CD14-positive monocyte (primary cell): ENCODE measurements at regions not wholly inside any gene's neighbourhood (a gene's known extent, or its start where the extent isn't known, plus 50 kb on each side); places are given as distances from the start of the nearest gene placed in this dataset.

Experiments
- DNase-seq, 3 donors: peaks; one replicate each; pipeline ENCODE4 v3.0.0-alpha.2; 2011 to 2022
- H2AFZ ChIP-seq: 2 replicates; pipeline ENCODE4 v1.6.0; 2012; ENCODE audit warnings: mild to moderate bottlenecking, low read depth, low read length, inconsistent platforms; ENCODE audit not compliant: insufficient read depth, poor library complexity, severe bottlenecking
- H3K27ac ChIP-seq, 2 donors: 1 replicate in 1 of 2; 2 replicates in 1 of 2; pipeline ENCODE4 v1.5.1; 2012 to 2013; ENCODE audit warnings: low read length in 2 of 2, control low read depth in 1 of 2, inconsistent platforms in 1 of 2, low read depth in 1 of 2, mild to moderate bottlenecking in 1 of 2
- H3K27me3 ChIP-seq, 2 donors: one replicate each; pipeline versions ENCODE4 v1.6.0 to v1.6.1; 2011 to 2013; ENCODE audit warnings: low read length in 2 of 2; ENCODE audit not compliant: control insufficient read depth in 2 of 2, insufficient read depth in 2 of 2
- H3K36me3 ChIP-seq, 2 donors: replicated peaks in 1 of 2; 1 replicate in 1 of 2; 2 replicates in 1 of 2; pipeline versions ENCODE4 v1.5.1 to v1.6.1; 2012 to 2013; ENCODE audit warnings: low read length in 2 of 2, control low read depth in 1 of 2, inconsistent platforms in 1 of 2, mild to moderate bottlenecking in 1 of 2; ENCODE audit not compliant: insufficient read depth in 2 of 2, control insufficient read depth in 1 of 2
- H3K4me1 ChIP-seq, 2 donors: 1 replicate in 1 of 2; 2 replicates in 1 of 2; pipeline versions ENCODE4 v1.5.1 to v1.6.1; 2012 to 2013; ENCODE audit warnings: low read length in 2 of 2, control low read depth in 1 of 2, inconsistent platforms in 1 of 2, mild to moderate bottlenecking in 1 of 2, moderate library complexity in 1 of 2; ENCODE audit not compliant: insufficient read depth in 2 of 2, control insufficient read depth in 1 of 2
- H3K4me2 ChIP-seq: replicated peaks from 2 replicates; pipeline ENCODE3; 2012; ENCODE audit warnings: low read length, moderate library complexity, mild to moderate bottlenecking; ENCODE audit not compliant: poor library complexity, severe bottlenecking; ENCODE audit errors: extremely low read depth
- H3K4me3 ChIP-seq, 3 experiments: fragments of 200-600 bp in 1 of 3; sonication (generic) in 1 of 3; replicated peaks in 1 of 3; 1 replicate in 2 of 3; 2 replicates in 1 of 3; pipeline ENCODE4 v1.5.1; 2011 to 2013; ENCODE audit warnings: low read length in 3 of 3, mild to moderate bottlenecking in 3 of 3, control low read depth in 2 of 3, low read depth in 2 of 3, inconsistent platforms in 1 of 3, moderate library complexity in 1 of 3
- H3K79me2 ChIP-seq: 2 replicates; pipeline ENCODE4 v1.6.0; 2012; ENCODE audit warnings: mild to moderate bottlenecking, control low read depth, inconsistent platforms, low read length, moderate library complexity; ENCODE audit not compliant: insufficient read depth
- H3K9ac ChIP-seq: 2 replicates; pipeline ENCODE4 v1.6.0; 2017; ENCODE audit warnings: low read length, mild to moderate bottlenecking; ENCODE audit not compliant: insufficient read depth, poor library complexity, severe bottlenecking
- H3K9me3 ChIP-seq, 2 donors: replicated peaks in 1 of 2; 1 replicate in 1 of 2; 2 replicates in 1 of 2; pipeline versions ENCODE4 v1.5.1 to v1.6.1; 2012 to 2013; ENCODE audit warnings: low read length in 2 of 2, control low read depth in 1 of 2; ENCODE audit not compliant: control insufficient read depth in 1 of 2, insufficient read depth in 1 of 2
- H4K20me1 ChIP-seq: 2 replicates; pipeline ENCODE4 v1.6.0; 2012; ENCODE audit warnings: mild to moderate bottlenecking, low read length, control low read depth, moderate library complexity; ENCODE audit not compliant: insufficient read depth
- H3K27ac Mint-ChIP-seq, 7 donors: one replicate each; pipeline ENCODE4 v1.8.0; 2020; ENCODE audit warnings: mild to moderate bottlenecking in 7 of 7, mixed read lengths in 7 of 7, moderate library complexity in 6 of 7, inconsistent platforms in 2 of 7
- H3K27me3 Mint-ChIP-seq, 3 donors: one replicate each; pipeline ENCODE4 v1.8.0; 2021 to 2022; ENCODE audit warnings: low read depth in 3 of 3, mild to moderate bottlenecking in 3 of 3, mixed read lengths in 3 of 3, moderate library complexity in 3 of 3, inconsistent platforms in 1 of 3
- H3K36me3 Mint-ChIP-seq, 2 donors: one replicate each; pipeline ENCODE4 v1.8.0; 2020; ENCODE audit warnings: mixed read lengths in 2 of 2, inconsistent platforms in 1 of 2, mild to moderate bottlenecking in 1 of 2
- H3K4me1 Mint-ChIP-seq: one replicate; pipeline ENCODE4 v1.8.0; 2020; ENCODE audit warnings: mild to moderate bottlenecking, mixed read lengths
- H3K4me3 Mint-ChIP-seq, 2 donors: one replicate each; pipeline ENCODE4 v1.8.0; 2020; ENCODE audit warnings: mild to moderate bottlenecking in 2 of 2, mixed read lengths in 2 of 2, moderate library complexity in 1 of 2
- H3K9me3 Mint-ChIP-seq, 7 donors: one replicate each; pipeline ENCODE4 v1.8.0; 2020 to 2022; ENCODE audit warnings: mixed read lengths in 7 of 7, mild to moderate bottlenecking in 6 of 7, moderate library complexity in 6 of 7, inconsistent platforms in 2 of 7
- WGBS: methylation state at CpG from one replicate; pipeline ENCODE4 v1.1.5; 2013; ENCODE audit warnings: missing lambda C conversion rate; ENCODE audit not compliant: insufficient coverage; 5-methylcytosine and 5-hydroxymethylcytosine counted together
- intact Hi-C, 2 donors: fragments of 100-400 bp; cut with micrococcal nuclease; formaldehyde crosslinking; loops; one replicate each; pipeline versions ENCODE4 v1.15.0 to v1.15.1; 2023
- TF ChIP-seq, protein P1 (sequence below): fragments of 200-600 bp; IDR thresholded peaks from one replicate; pipeline ENCODE4 v1.8.0; 2022; ENCODE audit warnings: antibody characterized with exemption, mild to moderate bottlenecking

DNA sequence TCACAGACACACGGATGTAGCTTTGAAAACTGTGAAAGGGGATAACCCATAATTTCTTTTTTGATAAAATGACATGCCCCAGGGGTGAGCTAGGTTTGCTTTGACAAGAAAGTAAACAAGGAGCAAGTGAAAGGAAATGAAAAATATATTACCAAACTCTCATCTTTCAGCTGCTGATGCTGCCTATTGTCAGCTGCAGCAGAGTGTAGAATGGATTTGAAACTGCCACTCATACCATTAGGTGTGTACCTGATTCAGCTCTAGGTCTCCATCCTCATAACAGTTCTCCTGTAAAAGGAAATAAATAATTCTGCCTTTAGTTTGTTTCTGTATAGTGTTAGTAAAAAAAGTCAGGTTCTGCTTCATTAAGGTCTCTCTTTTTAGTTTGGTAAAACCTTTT lies 415.1 kb upstream of the MARCKS start:
- DNase-seq, result no peak

DNA sequence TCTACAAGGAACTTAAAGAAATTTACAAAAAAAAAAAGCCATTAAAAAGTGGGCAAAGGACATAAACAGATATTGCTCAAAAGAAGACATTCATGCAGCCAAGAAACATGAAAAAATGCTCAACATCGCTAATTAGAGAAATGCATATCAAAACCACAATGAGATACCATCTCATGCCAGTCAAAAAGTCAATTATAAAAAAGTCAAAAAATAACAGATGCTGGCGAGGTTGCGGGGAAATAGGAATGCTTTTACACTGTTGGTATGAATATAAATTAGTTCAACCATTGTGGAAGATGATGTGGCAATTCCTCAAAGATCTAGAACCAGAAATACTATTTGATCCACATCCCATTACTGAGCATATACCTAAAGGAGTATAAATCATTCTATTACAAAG lies 411.9 kb upstream of the MARCKS start:
- Mint-ChIP-seq H3K27me3 (peaks cover 0 to 2% (median 0%) of the 10 kb centered on the region in 3 donors), H3K27ac (no peak overlapping the region), H3K36me3 (no peaks in the 10 kb centered on the region), H3K4me1 (peaks cover 15% of the 10 kb centered on the region), H3K4me3 (no peak overlapping the region), H3K9me3 (peaks cover 0 to 2% (median 0%) of the 10 kb centered on the region in 7 donors)
- intact Hi-C loops, result no loop called here
- peaks cover 12 to 16% of the 10 kb centered on the region in 2 donors for H3K4me1 ChIP-seq
- no peak overlapping the region for H3K4me3 ChIP-seq
- no peak overlapping the region for H3K4me2 ChIP-seq
- H3K79me2 ChIP-seq, result no peaks in the 10 kb centered on the region
- H3K27ac ChIP-seq, result no peak overlapping the region
- no peak overlapping the region for H3K9ac ChIP-seq
- TF ChIP-seq, protein P1, sequence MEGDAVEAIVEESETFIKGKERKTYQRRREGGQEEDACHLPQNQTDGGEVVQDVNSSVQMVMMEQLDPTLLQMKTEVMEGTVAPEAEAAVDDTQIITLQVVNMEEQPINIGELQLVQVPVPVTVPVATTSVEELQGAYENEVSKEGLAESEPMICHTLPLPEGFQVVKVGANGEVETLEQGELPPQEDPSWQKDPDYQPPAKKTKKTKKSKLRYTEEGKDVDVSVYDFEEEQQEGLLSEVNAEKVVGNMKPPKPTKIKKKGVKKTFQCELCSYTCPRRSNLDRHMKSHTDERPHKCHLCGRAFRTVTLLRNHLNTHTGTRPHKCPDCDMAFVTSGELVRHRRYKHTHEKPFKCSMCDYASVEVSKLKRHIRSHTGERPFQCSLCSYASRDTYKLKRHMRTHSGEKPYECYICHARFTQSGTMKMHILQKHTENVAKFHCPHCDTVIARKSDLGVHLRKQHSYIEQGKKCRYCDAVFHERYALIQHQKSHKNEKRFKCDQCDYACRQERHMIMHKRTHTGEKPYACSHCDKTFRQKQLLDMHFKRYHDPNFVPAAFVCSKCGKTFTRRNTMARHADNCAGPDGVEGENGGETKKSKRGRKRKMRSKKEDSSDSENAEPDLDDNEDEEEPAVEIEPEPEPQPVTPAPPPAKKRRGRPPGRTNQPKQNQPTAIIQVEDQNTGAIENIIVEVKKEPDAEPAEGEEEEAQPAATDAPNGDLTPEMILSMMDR, result no peak
- no peak overlapping the region for H2AFZ ChIP-seq
- no peaks in the 10 kb centered on the region for H3K27me3 ChIP-seq
- no peaks in the 10 kb centered on the region for H3K36me3 ChIP-seq
- H3K9me3 ChIP-seq, result no peaks in the 10 kb centered on the region
- DNase-seq, result no peak
- no CpG with 5 or more reads among the region's 3 CpGs for WGBS
- no peaks in the 10 kb centered on the region for H4K20me1 ChIP-seq

More for the DNA sequence above, 415.1 kb upstream of the MARCKS start:
- Mint-ChIP-seq H3K4me1 (peaks cover 4% of the 10 kb centered on the region), H3K4me3 (no peak overlapping the region), H3K36me3 (no peaks in the 10 kb centered on the region), H3K9me3 (peaks cover 0 to 2% (median 0%) of the 10 kb centered on the region in 7 donors), H3K27me3 (peaks cover 0 to 2% (median 0%) of the 10 kb centered on the region in 3 donors), H3K27ac (no peak overlapping the region)
- Histone ChIP-seq H2AFZ (no peak overlapping the region), H3K9ac (no peak overlapping the region), H3K4me2 (no peak overlapping the region), H3K4me3 (no peak overlapping the region), H3K79me2 (no peaks in the 10 kb centered on the region), H3K27me3 (no peaks in the 10 kb centered on the region), H3K36me3 (no peaks in the 10 kb centered on the region), H4K20me1 (no peaks in the 10 kb centered on the region), H3K4me1 (peaks cover under 1 to 7% of the 10 kb centered on the region in 2 donors), H3K9me3 (no peaks in the 10 kb centered on the region), H3K27ac (no peak overlapping the region)
- intact Hi-C loops, result no loop called here
- TF ChIP-seq, protein P1, result no peak
- WGBS, result no CpG with 5 or more reads among the region's 1 CpG
